ENCODE measurements at regions not wholly inside any gene's neighbourhood (a gene's known extent, or its start where the extent isn't known, plus 50 kb on each side); places are given as distances from the start of the nearest gene placed in this dataset.

- DNase-seq, result no peak
These were observed 772.1 kb upstream of the RBFOX1 start for GRCh38 chr16:6560306-6561100.

GRCh38 chr16:6558661-6559060 lies 774.0 kb upstream of the RBFOX1 start:
- peak; percentile 0 for DNase-seq

GRCh38 chr16:6558126-6558525 lies 774.5 kb upstream of the RBFOX1 start:
- DNase-seq, result no peak

- peak; percentile 31 for DNase-seq
These were observed 775.2 kb upstream of the RBFOX1 start for GRCh38 chr16:6557353-6558023.

- no peak for DNase-seq
These were observed 783.2 kb upstream of the RBFOX1 start for GRCh38 chr16:6549415-6549814.

GRCh38 chr16:6548507-6548906 lies 784.1 kb upstream of the RBFOX1 start:
- DNase-seq, result no peak

- no peak for DNase-seq
These were observed 785.5 kb upstream of the RBFOX1 start for GRCh38 chr16:6547131-6547530.

- DNase-seq, result no peak
These were observed 787.3 kb upstream of the RBFOX1 start for GRCh38 chr16:6545329-6545728.

- DNase-seq, result no peak
These were observed 791.4 kb upstream of the RBFOX1 start for GRCh38 chr16:6541267-6541666.

GRCh38 chr16:6536411-6536810 lies 796.2 kb upstream of the RBFOX1 start:
- no peak for DNase-seq

GRCh38 chr16:6531067-6531466 lies 801.6 kb upstream of the RBFOX1 start:
- no peak for DNase-seq

- no peak for DNase-seq
These were observed 804.4 kb upstream of the RBFOX1 start for GRCh38 chr16:6528217-6528616.

GRCh38 chr16:6527646-6528045 lies 805.0 kb upstream of the RBFOX1 start:
- DNase-seq, result no peak

GRCh38 chr16:6524501-6524900 lies 808.1 kb upstream of the RBFOX1 start:
- DNase-seq, result no peak

- no peak for DNase-seq
These were observed 815.5 kb upstream of the RBFOX1 start for GRCh38 chr16:6517020-6517720.

- no peak for DNase-seq
These were observed 820.1 kb upstream of the RBFOX1 start for GRCh38 chr16:6512512-6512911.

- no peak for DNase-seq
These were observed 822.4 kb upstream of the RBFOX1 start for GRCh38 chr16:6510261-6510660.

GRCh38 chr16:6499413-6499812 lies 833.2 kb upstream of the RBFOX1 start:
- DNase-seq, result no peak

- DNase-seq, result no peak
These were observed 833.8 kb upstream of the RBFOX1 start for GRCh38 chr16:6498858-6499257.

GRCh38 chr16:6496996-6497395 lies 835.6 kb upstream of the RBFOX1 start:
- no peak for DNase-seq

GRCh38 chr16:6495486-6496210 lies 837.0 kb upstream of the RBFOX1 start:
- no peak for DNase-seq

- no peak for DNase-seq
These were observed 837.9 kb upstream of the RBFOX1 start for GRCh38 chr16:6494716-6495115.

GRCh38 chr16:6493555-6493954 lies 839.1 kb upstream of the RBFOX1 start:
- no peak for DNase-seq

Measured in suppressor macrophage treated with lipopolysaccharide for 4 hours (primary cell).